ENCODE measurements at regions not wholly inside any gene's neighbourhood (a gene's known extent, or its start where the extent isn't known, plus 50 kb on each side); places are given as distances from the start of the nearest gene placed in this dataset.
"Not testable (repeated sequence)": the region's sequence is repeated elsewhere in the genome, so short reads cannot be mapped to it uniquely, and the experiment has no call there.

GRCh38 chr9:25742256-25742655, 64.0 kb upstream of the TUSC1 start:
- no peak overlapping the region for H3K4me3 ChIP-seq (ENCODE audit: low read depth, low read length)
- TF ChIP-seq CTCF (IDR thresholded peaks at IDR 0.05; ENCODE audit: borderline replicate concordance, insufficient read depth, low read depth, low read length): no peak

- no peak for TF ChIP-seq CTCF (IDR thresholded peaks at IDR 0.05; ENCODE audit: borderline replicate concordance, insufficient read depth, low read depth, low read length)
- H3K4me3 ChIP-seq (ENCODE audit: low read depth, low read length): no peak overlapping the region
Observed at GRCh38 chr9:25733336-25733982, 55.2 kb upstream of the TUSC1 start.

GRCh38 chr9:25731895-25732794, 53.9 kb upstream of the TUSC1 start:
- H3K4me3 ChIP-seq (ENCODE audit: low read depth, low read length): not testable (repeated sequence)

All from GM12875 (cell line).